Adrenal gland (tissue), 5 donors: ENCODE measurements at regions not wholly inside any gene's neighbourhood (a gene's known extent, or its start where the extent isn't known, plus 50 kb on each side); places are given as distances from the start of the nearest gene placed in this dataset.

Source experiments
- CTCF ChIP-seq, 6 experiments: fragments of 450-650 bp in 4 of 6; fragments of 200-600 bp in 2 of 6; sonication (generic) in 1 of 6; IDR thresholded peaks; 1 replicate in 5 of 6; 2 replicates in 1 of 6; pipeline versions ENCODE4 v1.5.1 to v1.8.0; 2016 to 2021; ENCODE audit warnings: antibody characterized with exemption in 6 of 6, mild to moderate bottlenecking in 2 of 6, moderate library complexity in 1 of 6
- POLR2A ChIP-seq, 2 donors: fragments of 450-650 bp; IDR thresholded peaks; one replicate each; pipeline ENCODE4 v1.6.1; 2017; ENCODE audit warnings: antibody characterized with exemption in 2 of 2, mild to moderate bottlenecking in 2 of 2, moderate library complexity in 1 of 2
- donor health status: DM: no; HTN: no; CAD: no.

GRCh38 chr20:16666272-16666671 lies 63.6 kb upstream of the SNRPB2 start:
- no peak for TF ChIP-seq CTCF (IDR thresholded peaks at IDR 0.05)
- no peak for TF ChIP-seq POLR2A (IDR thresholded peaks at IDR 0.05)
